Frontal cortex (tissue), 3 donors: ENCODE measurements at regions not wholly inside any gene's neighbourhood (a gene's known extent, or its start where the extent isn't known, plus 50 kb on each side); places are given as distances from the start of the nearest gene placed in this dataset.
A peak's percentile ranks its signal among the peaks of the same experiment; 100 is the strongest.
"Not testable (repeated sequence)": the region's sequence is repeated elsewhere in the genome, so short reads cannot be mapped to it uniquely, and the experiment has no call there.

Experiments used
- DNase-seq, 2 donors: peaks; one replicate each; pipeline ENCODE4 v3.0.0; 2012; ENCODE audit warnings: low spot score in 2 of 2
- FAIRE-seq: peaks from 2 replicates; lab custom pipeline; 2012; peaks lifted over from hg19 to GRCh38; lab: Jason Lieb, UNC
- donor health status: control.
- donor health status: control.
- donor health status: control.

DNA sequence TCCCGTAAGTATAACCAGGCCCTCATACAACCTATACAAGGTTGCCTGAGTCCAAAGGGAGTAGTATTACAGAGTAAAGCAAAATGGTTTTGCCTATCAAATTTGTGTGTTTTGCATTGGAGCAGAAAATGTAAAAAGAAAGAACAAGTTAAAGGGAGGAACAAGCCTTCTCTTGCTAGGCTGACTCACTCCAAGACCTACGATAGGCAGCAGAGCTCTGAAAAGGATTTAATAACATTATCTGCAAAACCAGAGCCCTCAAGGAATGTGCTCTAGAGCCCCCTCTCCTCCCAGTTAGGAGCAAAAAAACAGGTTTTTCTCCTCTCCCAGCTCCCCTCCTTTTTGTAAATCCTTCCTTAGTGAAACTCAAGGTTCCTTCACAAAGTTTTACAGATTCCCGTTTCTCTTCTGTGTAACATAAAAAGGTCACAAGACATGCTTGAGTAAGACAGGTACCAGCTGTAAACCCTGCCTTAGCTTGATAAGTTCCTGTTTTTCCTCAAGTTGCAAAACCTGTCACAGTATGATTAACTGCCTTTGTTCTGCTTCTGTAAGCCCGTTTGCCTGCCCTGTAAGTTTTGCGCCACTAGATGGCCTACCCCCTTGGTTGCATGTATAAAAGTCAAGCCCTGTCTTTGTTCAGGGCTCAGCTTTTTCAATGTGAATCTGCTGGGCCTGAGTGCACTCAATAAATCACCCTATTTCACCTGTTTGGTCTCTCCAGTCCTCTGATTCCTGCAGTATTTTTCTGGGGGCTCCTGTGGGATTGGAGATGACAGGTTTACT, 498.2 kb downstream of the KCNA4 start:
- FAIRE-seq (no peak), DNase-seq (no peak)

DNA sequence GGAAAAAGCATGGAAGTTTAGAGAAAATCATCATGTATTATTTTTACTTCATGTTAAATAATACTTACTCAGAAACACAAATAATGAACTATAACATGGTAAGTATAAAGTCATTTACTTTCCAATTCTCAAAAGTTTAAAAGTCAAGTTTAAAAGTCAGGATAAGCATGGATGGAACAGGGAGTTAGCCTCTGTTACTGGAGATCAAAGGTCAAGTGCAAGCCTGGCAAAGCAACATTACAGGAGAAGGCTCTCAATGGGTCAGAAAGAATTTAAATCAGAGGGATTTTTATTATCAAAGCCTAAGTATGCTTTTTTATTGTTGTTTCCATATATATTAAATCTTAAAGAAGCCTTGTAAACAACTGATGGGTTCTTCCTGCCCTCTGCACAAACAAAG, 505.4 kb downstream of the KCNA4 start:
- DNase-seq (no peak), FAIRE-seq (no peak)

DNA sequence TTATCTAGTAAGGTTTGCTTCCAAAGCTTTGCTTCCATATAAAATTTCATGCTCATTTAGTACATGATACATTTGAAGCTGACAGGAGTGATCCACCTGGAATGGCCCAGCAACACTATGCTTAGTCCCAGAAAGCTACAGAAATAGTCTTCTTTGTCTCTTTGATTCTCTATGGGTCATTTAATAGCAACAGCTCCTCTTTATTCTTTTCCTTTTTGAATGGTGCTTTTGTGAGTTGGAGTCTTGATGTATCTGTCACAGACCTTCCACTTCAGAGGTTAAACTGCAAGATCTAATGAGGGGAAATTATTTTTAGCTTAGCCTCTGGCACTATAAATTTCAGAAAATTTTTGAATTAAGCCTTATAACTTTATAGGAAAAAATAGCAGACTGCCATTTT, 509.5 kb downstream of the KCNA4 start:
- FAIRE-seq (no peak), DNase-seq (no peak)

DNA sequence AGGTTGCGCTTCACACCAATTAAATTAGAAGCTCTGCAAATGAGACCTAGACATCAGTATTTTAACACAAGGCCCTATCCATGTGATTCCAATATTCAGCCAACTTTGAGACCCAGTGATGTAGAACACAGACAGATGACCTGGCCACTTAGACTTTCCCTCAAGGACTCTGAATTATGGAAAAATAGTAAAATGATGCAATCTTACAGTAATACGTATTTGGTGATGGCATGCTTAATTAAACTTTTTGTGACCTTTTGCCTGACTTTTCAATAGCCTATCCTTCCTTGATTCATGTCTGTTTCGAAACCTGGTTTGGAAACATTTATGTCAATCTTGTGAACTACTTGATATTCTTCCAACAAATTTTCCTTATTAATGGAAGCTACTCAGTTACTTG, 521.2 kb downstream of the KCNA4 start:
- no peak for FAIRE-seq

DNA sequence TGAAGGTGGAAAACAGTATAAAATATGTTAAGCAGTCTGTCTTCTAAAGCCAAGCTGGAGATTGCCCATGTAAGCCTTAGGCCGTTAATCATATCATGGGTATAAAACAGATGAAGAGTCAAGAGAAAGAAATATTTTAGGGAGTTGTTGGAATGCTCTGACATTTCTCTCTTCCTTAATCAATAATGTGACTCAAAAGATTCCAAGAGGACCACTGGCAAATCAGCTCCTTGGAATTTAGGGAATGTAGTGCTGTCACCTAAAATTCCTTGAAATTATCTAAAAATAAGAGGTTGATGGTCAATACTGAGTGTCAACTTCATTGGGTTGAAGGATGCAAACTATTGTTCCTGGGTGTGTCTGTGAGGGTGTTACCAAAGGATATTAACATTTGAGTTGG, 525.9 kb downstream of the KCNA4 start:
- DNase-seq: no peak

More for the DNA sequence above, 521.2 kb downstream of the KCNA4 start:
- no peak for DNase-seq

DNA sequence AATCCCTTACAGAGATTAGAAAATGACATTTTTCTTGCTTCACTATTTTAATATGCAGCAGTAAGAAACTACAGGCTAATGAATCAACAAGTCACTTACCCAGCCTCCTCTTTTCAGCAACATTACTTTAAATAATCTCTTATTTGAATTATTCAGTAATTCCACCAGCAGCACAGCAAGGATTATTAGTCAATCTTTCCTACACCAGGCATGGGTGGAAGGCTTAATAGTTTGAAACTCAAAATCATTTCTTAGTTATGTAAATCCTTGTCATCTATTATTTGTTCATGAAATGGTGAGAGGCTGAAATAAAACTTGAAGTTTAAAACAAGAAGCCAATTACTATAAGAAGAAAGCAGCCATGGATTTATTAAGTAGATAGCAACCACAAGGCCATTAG, 530.5 kb downstream of the KCNA4 start:
- FAIRE-seq (no peak), DNase-seq (no peak)

More for the DNA sequence above, 525.9 kb downstream of the KCNA4 start:
- no peak for FAIRE-seq

DNA sequence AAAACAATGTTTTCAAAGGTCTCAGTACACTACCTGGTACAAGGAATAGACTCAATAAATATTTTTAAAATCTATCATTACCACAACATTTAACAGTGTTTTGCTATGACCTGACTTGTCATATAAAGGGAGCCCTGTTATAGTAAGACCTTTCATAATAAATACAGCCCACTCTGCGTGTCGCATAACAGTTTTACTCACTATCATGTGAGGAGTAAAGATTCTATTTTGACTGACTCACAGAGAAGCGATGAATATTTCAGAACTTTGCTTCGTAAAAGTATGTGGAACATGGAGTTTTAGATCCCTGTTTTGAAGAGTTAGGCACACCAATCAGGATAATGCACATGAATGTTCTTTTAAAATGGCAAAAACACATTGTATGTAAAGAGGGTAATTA, 531.2 kb downstream of the KCNA4 start:
- no peak for FAIRE-seq
- DNase-seq: no peak

- DNase-seq: no peak
- FAIRE-seq: no peak
Observed at GRCh38 chr11:29484548-29484947, 532.3 kb downstream of the KCNA4 start.

DNA sequence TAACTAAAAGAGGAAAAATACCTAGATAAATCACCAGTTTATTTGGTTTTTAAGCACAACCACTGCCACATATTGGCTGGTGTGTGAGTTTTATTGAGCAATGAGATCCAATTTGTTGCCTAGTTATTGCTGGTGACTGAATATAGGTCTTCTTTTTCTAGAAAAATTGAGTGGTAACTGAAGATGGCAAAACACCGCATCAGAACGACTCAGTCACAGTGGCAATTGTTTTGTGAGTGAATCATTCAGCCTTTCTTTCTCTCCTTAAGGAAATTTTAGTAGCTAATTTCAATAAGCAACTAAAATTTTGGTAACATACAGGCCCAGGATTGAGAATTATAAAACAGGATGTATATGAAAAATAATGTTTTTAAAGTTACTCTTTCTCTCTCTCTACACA, 533.0 kb downstream of the KCNA4 start:
- DNase-seq: no peak
- FAIRE-seq: no peak

DNA sequence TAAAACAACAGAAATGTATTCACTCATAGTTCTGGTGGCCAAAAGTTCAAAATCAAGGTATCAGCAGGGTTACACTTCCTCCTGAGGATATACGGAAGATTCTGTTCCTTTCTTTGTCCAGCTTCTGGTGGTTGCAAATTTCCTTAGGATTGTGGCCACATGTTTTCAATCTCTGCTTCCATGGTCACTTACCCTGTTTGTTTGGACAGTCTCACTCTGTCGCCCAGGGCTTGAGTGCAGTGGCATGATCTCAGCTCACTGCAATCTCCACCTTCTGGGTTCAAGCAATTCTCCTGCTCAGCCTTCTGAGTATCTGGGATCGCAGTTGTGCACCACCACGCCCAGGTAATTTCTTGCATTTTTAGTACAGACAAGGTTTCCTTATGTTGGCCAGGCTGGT, 534.3 kb downstream of the KCNA4 start:
- DNase-seq: no peak
- no peak for FAIRE-seq

DNA sequence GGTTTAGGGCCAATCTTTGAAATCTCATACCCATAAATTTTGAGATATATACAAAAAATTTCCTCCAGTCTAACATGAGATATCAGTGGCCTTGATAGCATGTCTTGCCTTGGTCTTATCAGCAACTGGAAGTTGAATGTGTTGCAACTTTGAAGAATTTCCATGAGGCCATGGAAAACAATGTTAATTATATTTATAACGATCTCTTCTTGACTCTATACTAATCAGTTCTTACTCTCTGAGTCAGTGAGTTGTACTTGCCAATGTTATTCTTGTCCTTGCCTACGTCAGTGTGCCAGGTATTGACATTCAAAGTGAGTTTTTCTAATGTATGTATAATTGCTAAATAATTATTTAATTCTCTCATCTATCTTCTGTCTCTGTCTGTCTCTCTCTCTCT, 535.1 kb downstream of the KCNA4 start:
- DNase-seq (no peak), FAIRE-seq (no peak)

GRCh38 chr11:29480981-29481380, 535.8 kb downstream of the KCNA4 start:
- DNase-seq: no peak
- no peak for FAIRE-seq

- no peak for FAIRE-seq
- no peak for DNase-seq
Observed at GRCh38 chr11:29458252-29458651, 558.6 kb downstream of the KCNA4 start.

DNA sequence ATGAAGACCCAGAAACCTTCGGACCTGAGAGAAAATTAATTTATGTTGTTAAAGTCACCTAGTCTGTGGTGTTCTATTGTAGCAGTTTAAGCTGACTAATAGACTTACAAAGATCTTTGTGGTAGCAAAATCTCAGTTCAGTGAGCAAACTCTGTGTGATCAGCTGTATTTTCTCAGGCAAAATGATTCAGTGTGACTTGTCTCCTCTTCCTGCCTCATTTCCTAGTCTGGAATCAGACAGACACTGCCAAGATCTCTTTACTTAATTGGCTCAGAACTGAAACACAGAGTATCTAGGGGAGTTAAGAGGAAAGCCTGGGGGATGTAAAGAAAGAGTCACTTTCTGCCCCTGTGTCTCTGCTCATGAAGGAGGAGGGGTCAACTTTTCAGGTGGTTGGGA, 564.7 kb downstream of the KCNA4 start:
- DNase-seq: no peak
- FAIRE-seq: no peak

DNA sequence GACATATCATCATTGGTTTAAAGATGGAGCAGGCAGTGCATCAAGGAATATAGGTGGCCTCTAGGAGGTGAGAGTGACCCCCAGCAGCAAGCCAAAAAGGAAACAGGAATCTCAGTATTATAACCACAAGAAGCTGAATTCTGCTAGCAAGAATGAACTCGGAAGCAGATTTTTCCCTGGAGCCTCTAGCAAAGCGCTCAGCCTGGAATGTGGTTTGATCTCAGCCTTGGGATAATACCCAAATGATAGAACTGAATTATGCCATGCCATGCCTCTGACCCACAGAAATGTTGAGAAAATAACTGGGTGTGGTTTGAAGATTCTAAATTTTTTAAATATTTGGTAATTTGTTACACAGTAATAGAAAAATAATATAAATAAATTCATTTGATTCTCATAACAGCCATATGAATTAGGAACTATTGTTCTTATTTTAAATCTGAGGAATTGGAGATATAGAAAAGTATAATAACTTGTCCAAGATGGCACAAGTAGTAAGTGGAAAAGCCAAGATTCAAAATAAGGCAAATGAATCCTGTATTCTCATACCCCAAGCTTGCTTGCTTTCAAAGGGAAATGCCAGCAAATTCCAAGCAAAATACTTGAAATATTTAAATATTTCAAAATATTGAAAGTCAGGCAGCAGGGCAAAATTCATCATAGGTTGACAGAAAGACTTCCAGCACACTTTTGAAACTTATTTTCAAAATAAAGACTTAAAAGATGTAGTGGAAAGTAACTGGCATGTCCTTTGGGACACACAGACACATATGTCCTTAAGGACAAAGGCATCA, 567.4 kb downstream of the KCNA4 start:
- no peak for FAIRE-seq

DNA sequence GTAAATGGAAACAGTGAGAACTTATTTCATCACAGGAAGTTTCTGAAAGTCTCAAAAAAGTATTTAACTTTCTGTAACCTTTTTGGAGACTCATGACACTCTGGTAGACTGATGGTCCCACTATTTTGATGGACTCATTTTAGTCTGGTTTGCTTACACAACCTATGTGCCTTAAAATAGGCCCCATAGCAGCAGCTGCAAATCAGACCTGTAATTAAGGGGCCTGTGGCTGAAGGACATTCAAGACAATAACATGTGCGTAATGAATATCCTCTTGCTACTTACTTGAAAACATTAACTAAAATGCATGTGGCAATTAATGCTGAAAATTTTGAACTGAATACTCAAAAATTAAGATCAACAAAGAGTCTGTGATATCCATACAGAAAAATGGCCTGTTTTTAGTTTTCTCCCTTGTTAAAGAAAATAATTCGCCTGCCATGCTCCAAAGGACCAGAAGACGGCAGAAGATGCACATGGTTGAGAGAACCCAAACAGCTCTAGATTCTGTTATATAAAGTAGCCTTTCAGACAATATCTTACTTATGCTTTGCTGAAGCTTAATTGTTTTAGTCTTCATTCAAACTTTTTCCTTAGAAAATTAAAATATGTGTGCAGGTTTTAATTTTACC, 568.5 kb downstream of the KCNA4 start:
- DNase-seq (peak in 1 of 2 donors; percentile 42), FAIRE-seq (no peak)

More for the DNA sequence above, 567.4 kb downstream of the KCNA4 start:
- no peak for DNase-seq

- DNase-seq (no peak), FAIRE-seq (no peak)
Observed at GRCh38 chr11:29447821-29448220, 569.0 kb downstream of the KCNA4 start.

DNA sequence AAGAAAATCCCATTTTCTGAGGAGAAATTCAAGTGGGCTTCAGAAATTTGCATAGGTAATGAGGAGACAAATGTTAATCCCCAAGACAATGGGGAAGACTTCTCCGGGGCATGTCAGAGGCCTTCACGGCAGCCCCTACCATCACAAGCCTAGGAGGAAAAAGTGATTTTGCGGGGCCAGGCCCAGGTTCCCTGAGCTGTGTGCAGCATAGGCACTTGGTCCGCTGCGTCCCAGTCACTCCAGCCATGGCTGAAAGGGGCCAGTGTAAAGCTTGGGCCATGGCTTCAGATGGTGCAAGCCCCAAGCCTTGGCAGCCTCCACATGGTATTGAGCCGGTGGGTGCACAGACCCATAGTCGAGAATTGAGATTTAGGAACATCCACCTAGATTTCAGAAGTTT, 570.7 kb downstream of the KCNA4 start:
- no peak for FAIRE-seq
- DNase-seq: no peak

GRCh38 chr11:29445191-29445590, 571.6 kb downstream of the KCNA4 start:
- not testable (repeated sequence) for DNase-seq, FAIRE-seq

GRCh38 chr11:29438815-29439214, 578.0 kb downstream of the KCNA4 start:
- no peak for FAIRE-seq
- no peak for DNase-seq

GRCh38 chr11:29435421-29435820, 581.4 kb downstream of the KCNA4 start:
- FAIRE-seq (no peak), DNase-seq (no peak)
